ENCODE measurements at regions not wholly inside any gene's neighbourhood (a gene's known extent, or its start where the extent isn't known, plus 50 kb on each side); places are given as distances from the start of the nearest gene placed in this dataset.
"Not testable (repeated sequence)": the region's sequence is repeated elsewhere in the genome, so short reads cannot be mapped to it uniquely, and the experiment has no call there.

DNA sequence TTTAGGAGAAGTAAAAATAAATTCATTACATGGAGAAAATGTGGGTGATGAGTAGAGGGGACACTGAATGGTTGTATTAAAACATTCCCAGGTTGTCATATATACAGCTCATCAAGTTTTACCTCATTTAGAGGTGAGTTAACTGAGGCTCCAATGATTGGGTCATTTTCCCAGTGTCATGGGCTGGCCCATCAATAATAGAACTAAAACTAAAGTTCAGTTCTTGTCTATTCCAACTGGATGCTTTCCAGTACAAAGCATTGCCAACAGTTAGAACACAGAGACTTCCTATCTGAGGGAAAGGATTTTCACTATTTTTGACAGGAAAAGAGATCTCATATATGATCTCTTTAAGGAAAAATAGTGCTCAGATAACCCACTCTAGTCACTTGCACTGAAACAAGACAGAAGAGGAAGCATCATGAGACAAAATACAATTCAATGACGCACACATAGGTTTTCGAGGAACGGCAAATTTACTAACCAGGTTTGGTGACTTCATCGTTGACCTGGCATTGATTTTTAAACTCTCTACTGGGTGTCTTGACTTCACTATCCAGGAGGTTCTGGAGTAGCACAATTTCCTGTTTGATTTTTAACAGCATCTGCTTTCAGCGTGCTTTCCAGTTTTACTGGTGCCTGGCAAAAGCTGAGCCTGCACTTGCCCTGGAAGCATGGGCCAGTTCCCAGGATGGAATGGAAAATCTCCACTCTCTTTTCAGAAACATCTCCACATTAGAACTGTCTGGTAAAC lies 195.5 kb upstream of the FBXL4 start:
- H3K4me1 ChIP-seq (ENCODE audit: control insufficient read depth, low read length) = no peaks in the 10 kb centered on the region
- TF ChIP-seq, protein P1, sequence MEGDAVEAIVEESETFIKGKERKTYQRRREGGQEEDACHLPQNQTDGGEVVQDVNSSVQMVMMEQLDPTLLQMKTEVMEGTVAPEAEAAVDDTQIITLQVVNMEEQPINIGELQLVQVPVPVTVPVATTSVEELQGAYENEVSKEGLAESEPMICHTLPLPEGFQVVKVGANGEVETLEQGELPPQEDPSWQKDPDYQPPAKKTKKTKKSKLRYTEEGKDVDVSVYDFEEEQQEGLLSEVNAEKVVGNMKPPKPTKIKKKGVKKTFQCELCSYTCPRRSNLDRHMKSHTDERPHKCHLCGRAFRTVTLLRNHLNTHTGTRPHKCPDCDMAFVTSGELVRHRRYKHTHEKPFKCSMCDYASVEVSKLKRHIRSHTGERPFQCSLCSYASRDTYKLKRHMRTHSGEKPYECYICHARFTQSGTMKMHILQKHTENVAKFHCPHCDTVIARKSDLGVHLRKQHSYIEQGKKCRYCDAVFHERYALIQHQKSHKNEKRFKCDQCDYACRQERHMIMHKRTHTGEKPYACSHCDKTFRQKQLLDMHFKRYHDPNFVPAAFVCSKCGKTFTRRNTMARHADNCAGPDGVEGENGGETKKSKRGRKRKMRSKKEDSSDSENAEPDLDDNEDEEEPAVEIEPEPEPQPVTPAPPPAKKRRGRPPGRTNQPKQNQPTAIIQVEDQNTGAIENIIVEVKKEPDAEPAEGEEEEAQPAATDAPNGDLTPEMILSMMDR (IDR thresholded peaks at IDR 0.05; ENCODE audit: low read depth, low read length, poor library complexity, severe bottlenecking) = no peak
- TF ChIP-seq EZH2phosphoT487 (IDR thresholded peaks at IDR 0.05; ENCODE audit: borderline replicate concordance, low read length) = no peak
- no peak overlapping the region for H3K27ac ChIP-seq (ENCODE audit: low read depth, low read length)
- H3K27me3 ChIP-seq (ENCODE audit: control insufficient read depth, low read length) = no peaks in the 10 kb centered on the region
- no peaks in the 10 kb centered on the region for H3K9me3 ChIP-seq (ENCODE audit: control insufficient read depth, insufficient read depth, low read length)
- no peaks in the 10 kb centered on the region for H3F3A ChIP-seq (ENCODE audit: control insufficient read depth, insufficient read depth)
- no peaks in the 10 kb centered on the region for H4K20me1 ChIP-seq (ENCODE audit: control insufficient read depth, insufficient read depth, low read depth, low read length)
- no peaks in the 10 kb centered on the region for H3K79me2 ChIP-seq (ENCODE audit: control insufficient read depth, low read length)
- H3K9me2 ChIP-seq (replicated peaks; ENCODE audit: control insufficient read depth, low read length) = no peaks in the 10 kb centered on the region
- no peak overlapping the region for H3K4me2 ChIP-seq (ENCODE audit: low read length)
- H3K4me3 ChIP-seq (ENCODE audit: low read length) = no peak overlapping the region
- H3K36me3 ChIP-seq (ENCODE audit: control insufficient read depth, low read length) = no peaks in the 10 kb centered on the region

DNA sequence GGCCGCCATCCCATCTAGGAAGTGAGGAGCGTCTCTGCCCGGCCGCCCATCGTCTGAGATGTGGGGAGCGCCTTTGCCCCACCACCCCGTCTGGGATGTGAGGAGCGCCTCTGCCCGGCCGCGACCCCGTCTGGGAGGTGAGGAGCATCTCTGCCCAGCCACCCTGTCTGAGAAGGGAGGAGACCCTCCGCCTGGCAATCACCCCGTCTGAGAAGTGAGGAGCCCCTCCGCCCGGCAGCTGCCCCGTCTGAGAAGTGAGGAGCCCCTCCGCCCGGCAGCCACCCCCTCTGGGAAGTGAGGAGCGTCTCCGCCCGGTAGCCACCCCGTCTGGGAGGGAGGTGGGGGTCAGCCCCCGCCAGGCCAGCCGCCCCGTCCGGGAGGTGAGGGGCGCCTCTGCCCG lies 194.2 kb upstream of the FBXL4 start:
- H3K79me2 ChIP-seq (ENCODE audit: control insufficient read depth, low read length); H3K36me3 ChIP-seq (ENCODE audit: control insufficient read depth, low read length); H4K20me1 ChIP-seq (ENCODE audit: control insufficient read depth, insufficient read depth, low read depth, low read length); H3K27ac ChIP-seq (ENCODE audit: low read depth, low read length); H3K4me2 ChIP-seq (ENCODE audit: low read length); H3K9me3 ChIP-seq (ENCODE audit: control insufficient read depth, insufficient read depth, low read length); H3F3A ChIP-seq (ENCODE audit: control insufficient read depth, insufficient read depth); H3K4me3 ChIP-seq (ENCODE audit: low read length); H3K27me3 ChIP-seq (ENCODE audit: control insufficient read depth, low read length); H3K4me1 ChIP-seq (ENCODE audit: control insufficient read depth, low read length); H3K9me2 ChIP-seq (replicated peaks; ENCODE audit: control insufficient read depth, low read length): not testable (repeated sequence)

DNA sequence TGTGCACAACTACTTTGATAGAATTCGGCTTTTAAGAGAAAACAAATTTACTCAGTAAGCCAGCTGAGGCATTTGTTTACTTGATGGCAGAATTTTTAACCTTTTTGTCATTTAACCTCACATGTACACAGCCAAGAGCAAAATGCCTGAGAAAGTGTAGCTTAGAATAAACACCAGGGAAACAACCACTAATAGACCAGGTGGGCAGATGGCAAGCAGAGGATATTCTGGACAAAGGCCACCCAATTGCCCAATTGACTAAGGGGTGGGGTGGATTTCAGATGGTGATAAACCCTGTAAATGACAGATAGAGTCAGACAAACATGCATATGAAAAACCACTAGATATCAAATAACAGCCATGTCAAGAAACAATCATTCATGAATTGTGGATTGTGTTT lies 190.7 kb upstream of the FBXL4 start:
- Histone ChIP-seq H3K4me2 (ENCODE audit: low read length) (no peak overlapping the region), H3K27ac (ENCODE audit: low read depth, low read length) (no peak overlapping the region), H3K4me3 (ENCODE audit: low read length) (no peak overlapping the region), H3K4me1 (ENCODE audit: control insufficient read depth, low read length) (no peaks in the 10 kb centered on the region), H4K20me1 (ENCODE audit: control insufficient read depth, insufficient read depth, low read depth, low read length) (no peaks in the 10 kb centered on the region), H3K9me2 (replicated peaks; ENCODE audit: control insufficient read depth, low read length) (no peaks in the 10 kb centered on the region), H3K79me2 (ENCODE audit: control insufficient read depth, low read length) (no peaks in the 10 kb centered on the region), H3K9me3 (ENCODE audit: control insufficient read depth, insufficient read depth, low read length) (no peaks in the 10 kb centered on the region), H3F3A (ENCODE audit: control insufficient read depth, insufficient read depth) (no peaks in the 10 kb centered on the region), H3K27me3 (ENCODE audit: control insufficient read depth, low read length) (no peaks in the 10 kb centered on the region), H3K36me3 (ENCODE audit: control insufficient read depth, low read length) (no peaks in the 10 kb centered on the region)
- no peak for TF ChIP-seq EZH2phosphoT487 (IDR thresholded peaks at IDR 0.05; ENCODE audit: borderline replicate concordance, low read length)
- TF ChIP-seq, protein P1 (IDR thresholded peaks at IDR 0.05; ENCODE audit: low read depth, low read length, poor library complexity, severe bottlenecking) = no peak

DNA sequence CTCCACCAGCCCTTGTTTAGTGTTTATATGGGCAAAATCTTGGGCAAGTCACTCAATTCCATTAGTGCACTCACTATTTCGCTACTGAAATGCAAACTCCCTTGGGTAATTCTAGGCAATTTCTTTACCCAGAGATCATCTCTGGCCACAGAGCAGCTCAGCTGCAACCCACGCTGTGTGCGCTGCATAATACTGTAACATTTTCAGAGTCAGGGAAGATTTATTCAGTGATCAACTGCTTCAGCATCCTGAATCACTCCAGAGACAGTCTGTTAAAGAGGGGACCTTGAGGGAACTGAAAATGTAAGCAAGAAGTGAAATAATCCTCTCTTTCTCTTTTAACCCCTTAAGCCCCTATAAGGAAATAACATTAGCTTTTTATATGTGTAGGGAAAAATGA lies 189.6 kb upstream of the FBXL4 start:
- Histone ChIP-seq H3K27me3 (ENCODE audit: control insufficient read depth, low read length) (no peaks in the 10 kb centered on the region), H3K9me3 (ENCODE audit: control insufficient read depth, insufficient read depth, low read length) (no peaks in the 10 kb centered on the region), H3K4me3 (ENCODE audit: low read length) (no peak overlapping the region), H3F3A (ENCODE audit: control insufficient read depth, insufficient read depth) (no peaks in the 10 kb centered on the region), H3K4me1 (ENCODE audit: control insufficient read depth, low read length) (no peaks in the 10 kb centered on the region), H4K20me1 (ENCODE audit: control insufficient read depth, insufficient read depth, low read depth, low read length) (no peaks in the 10 kb centered on the region), H3K9me2 (replicated peaks; ENCODE audit: control insufficient read depth, low read length) (no peaks in the 10 kb centered on the region), H3K36me3 (ENCODE audit: control insufficient read depth, low read length) (no peaks in the 10 kb centered on the region), H3K4me2 (ENCODE audit: low read length) (no peak overlapping the region), H3K27ac (ENCODE audit: low read depth, low read length) (no peak overlapping the region), H3K79me2 (ENCODE audit: control insufficient read depth, low read length) (no peaks in the 10 kb centered on the region)
- no peak for TF ChIP-seq EZH2phosphoT487 (IDR thresholded peaks at IDR 0.05; ENCODE audit: borderline replicate concordance, low read length)
- TF ChIP-seq, protein P1 (IDR thresholded peaks at IDR 0.05; ENCODE audit: low read depth, low read length, poor library complexity, severe bottlenecking) = no peak
